ENCODE measurements at regions not wholly inside any gene's neighbourhood (a gene's known extent, or its start where the extent isn't known, plus 50 kb on each side); places are given as distances from the start of the nearest gene placed in this dataset.

- TF ChIP-seq, protein P1, sequence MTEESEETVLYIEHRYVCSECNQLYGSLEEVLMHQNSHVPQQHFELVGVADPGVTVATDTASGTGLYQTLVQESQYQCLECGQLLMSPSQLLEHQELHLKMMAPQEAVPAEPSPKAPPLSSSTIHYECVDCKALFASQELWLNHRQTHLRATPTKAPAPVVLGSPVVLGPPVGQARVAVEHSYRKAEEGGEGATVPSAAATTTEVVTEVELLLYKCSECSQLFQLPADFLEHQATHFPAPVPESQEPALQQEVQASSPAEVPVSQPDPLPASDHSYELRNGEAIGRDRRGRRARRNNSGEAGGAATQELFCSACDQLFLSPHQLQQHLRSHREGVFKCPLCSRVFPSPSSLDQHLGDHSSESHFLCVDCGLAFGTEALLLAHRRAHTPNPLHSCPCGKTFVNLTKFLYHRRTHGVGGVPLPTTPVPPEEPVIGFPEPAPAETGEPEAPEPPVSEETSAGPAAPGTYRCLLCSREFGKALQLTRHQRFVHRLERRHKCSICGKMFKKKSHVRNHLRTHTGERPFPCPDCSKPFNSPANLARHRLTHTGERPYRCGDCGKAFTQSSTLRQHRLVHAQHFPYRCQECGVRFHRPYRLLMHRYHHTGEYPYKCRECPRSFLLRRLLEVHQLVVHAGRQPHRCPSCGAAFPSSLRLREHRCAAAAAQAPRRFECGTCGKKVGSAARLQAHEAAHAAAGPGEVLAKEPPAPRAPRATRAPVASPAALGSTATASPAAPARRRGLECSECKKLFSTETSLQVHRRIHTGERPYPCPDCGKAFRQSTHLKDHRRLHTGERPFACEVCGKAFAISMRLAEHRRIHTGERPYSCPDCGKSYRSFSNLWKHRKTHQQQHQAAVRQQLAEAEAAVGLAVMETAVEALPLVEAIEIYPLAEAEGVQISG (CRISPR knock-in tag; IDR thresholded peaks at IDR 0.05) = no peak
- TF ChIP-seq ZMYM4 (CRISPR knock-in tag; IDR thresholded peaks at IDR 0.05) = no peak
- TF ChIP-seq, protein P2, sequence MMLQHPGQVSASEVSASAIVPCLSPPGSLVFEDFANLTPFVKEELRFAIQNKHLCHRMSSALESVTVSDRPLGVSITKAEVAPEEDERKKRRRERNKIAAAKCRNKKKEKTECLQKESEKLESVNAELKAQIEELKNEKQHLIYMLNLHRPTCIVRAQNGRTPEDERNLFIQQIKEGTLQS (CRISPR knock-in tag; IDR thresholded peaks at IDR 0.05) = no peak
- TF ChIP-seq, protein P3, sequence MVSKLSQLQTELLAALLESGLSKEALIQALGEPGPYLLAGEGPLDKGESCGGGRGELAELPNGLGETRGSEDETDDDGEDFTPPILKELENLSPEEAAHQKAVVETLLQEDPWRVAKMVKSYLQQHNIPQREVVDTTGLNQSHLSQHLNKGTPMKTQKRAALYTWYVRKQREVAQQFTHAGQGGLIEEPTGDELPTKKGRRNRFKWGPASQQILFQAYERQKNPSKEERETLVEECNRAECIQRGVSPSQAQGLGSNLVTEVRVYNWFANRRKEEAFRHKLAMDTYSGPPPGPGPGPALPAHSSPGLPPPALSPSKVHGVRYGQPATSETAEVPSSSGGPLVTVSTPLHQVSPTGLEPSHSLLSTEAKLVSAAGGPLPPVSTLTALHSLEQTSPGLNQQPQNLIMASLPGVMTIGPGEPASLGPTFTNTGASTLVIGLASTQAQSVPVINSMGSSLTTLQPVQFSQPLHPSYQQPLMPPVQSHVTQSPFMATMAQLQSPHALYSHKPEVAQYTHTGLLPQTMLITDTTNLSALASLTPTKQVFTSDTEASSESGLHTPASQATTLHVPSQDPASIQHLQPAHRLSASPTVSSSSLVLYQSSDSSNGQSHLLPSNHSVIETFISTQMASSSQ (IDR thresholded peaks at IDR 0.05; ENCODE audit: low read depth) = no peak
- TF ChIP-seq, protein P3 (CRISPR knock-in tag; IDR thresholded peaks at IDR 0.05; ENCODE audit: borderline replicate concordance) = no peak
These were observed 147.8 kb downstream of the CD83 start (continued) for GRCh38 chr6:14265049-14266021.

All from HepG2 (cell line).